Keratinocyte (primary cell): ENCODE measurements at regions not wholly inside any gene's neighbourhood (a gene's known extent, or its start where the extent isn't known, plus 50 kb on each side); places are given as distances from the start of the nearest gene placed in this dataset.

Experiments used
- EZH2 ChIP-seq: IDR thresholded peaks from one replicate; pipeline ENCODE4 v1.6.1; 2012; ENCODE audit warnings: inconsistent platforms, mild to moderate bottlenecking, low read length, moderate library complexity
- TF ChIP-seq, protein P1 (sequence below), 3 experiments: IDR thresholded peaks in 1 of 3; conservative IDR thresholded peaks in 1 of 3; optimal IDR thresholded peaks in 1 of 3; 2 replicates in 2 of 3; 3 replicates in 1 of 3; pipeline versions ENCODE3 to v1.5.1; 2011; ENCODE audit warnings: low read length in 3 of 3, mild to moderate bottlenecking in 3 of 3, moderate library complexity in 2 of 3, control low read depth in 1 of 3, inconsistent platforms in 1 of 3; ENCODE audit not compliant: insufficient read depth in 2 of 3; ENCODE audit errors: extremely low read depth in 1 of 3

DNA sequence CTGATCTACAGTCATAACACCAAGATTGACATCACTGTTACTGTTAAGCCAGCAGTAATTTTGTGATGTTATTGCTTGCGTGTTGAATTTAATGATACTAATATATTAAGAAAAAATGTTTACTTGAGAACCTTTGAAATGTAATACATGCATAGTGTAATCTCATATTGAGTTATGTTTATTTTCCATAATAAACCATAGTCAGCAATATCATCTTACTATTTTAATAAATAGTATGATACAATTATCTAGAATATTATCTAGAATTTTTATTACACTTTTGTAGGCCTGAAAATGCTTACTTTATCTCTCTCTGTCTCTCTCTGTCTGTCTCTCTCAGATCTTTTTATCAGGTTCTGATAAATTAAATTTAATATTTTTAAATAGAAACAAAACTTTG, 843.1 kb downstream of the KCNT2 start:
- TF ChIP-seq, protein P1, sequence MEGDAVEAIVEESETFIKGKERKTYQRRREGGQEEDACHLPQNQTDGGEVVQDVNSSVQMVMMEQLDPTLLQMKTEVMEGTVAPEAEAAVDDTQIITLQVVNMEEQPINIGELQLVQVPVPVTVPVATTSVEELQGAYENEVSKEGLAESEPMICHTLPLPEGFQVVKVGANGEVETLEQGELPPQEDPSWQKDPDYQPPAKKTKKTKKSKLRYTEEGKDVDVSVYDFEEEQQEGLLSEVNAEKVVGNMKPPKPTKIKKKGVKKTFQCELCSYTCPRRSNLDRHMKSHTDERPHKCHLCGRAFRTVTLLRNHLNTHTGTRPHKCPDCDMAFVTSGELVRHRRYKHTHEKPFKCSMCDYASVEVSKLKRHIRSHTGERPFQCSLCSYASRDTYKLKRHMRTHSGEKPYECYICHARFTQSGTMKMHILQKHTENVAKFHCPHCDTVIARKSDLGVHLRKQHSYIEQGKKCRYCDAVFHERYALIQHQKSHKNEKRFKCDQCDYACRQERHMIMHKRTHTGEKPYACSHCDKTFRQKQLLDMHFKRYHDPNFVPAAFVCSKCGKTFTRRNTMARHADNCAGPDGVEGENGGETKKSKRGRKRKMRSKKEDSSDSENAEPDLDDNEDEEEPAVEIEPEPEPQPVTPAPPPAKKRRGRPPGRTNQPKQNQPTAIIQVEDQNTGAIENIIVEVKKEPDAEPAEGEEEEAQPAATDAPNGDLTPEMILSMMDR (optimal IDR thresholded peaks at IDR 0.05 in 1 of 3, IDR thresholded peaks at IDR 0.05 in 1 of 3, conservative IDR thresholded peaks at IDR 0.05 in 1 of 3; ENCODE audit: extremely low read depth in 1 of 3, insufficient read depth in 2 of 3, low read length in 3 of 3), result no peak
- no peak for TF ChIP-seq EZH2
